K562 (cell line): ENCODE measurements at regions not wholly inside any gene's neighbourhood (a gene's known extent, or its start where the extent isn't known, plus 50 kb on each side); places are given as distances from the start of the nearest gene placed in this dataset.

Source experiments
- ATAC-seq: fragments of 200-7000 bp; cut with Tn5 transposase; 3 replicates; pipeline ENCODE4 v1.9.1; 2020; ENCODE audit warnings: moderate library complexity
- BruUV-seq: library from RNA; stranded (reverse); fragments of 400-500 nt; replicated peaks from 2 replicates; lab custom pipeline; 2021; lab: Mats Ljungman, UMichigan
- CTCF ChIA-PET: fragments of 300-600 bp; formaldehyde crosslinking; extraction: SDS; loops from one replicate; lab custom pipeline; 2021; ENCODE audit warnings: low intra/inter-chr PET ratio; lab: Yijun Ruan, JAX
- POLR2A ChIA-PET: fragments of 300-600, 350-650 bp; sonication (Branson Sonifier 250); formaldehyde crosslinking; extraction: SDS; loops from one replicate; lab custom pipeline; 2021; ENCODE audit warnings: antibody characterized with exemption, inconsistent platforms; lab: Yijun Ruan, JAX
- DNase-seq, 4 experiments: peaks; one replicate each; pipeline versions ENCODE4 v3.0.0 to v3.0.0-alpha.2; 2011 to 2018; ENCODE audit warnings: low spot score in 3 of 4, mixed read lengths in 3 of 4; ENCODE audit errors: extremely low read depth in 1 of 4
- FAIRE-seq: peaks from 2 replicates; lab custom pipeline; 2011; peaks lifted over from hg19 to GRCh38; lab: Jason Lieb, UNC
- H2AFZ ChIP-seq: 2 replicates; pipeline ENCODE4 v1.6.0; 2011; ENCODE audit warnings: low read depth, low read length, control low read depth, inconsistent platforms
- H3K27ac ChIP-seq: fragments of 200-600 bp; 3 replicates; pipeline ENCODE4 v1.8.0; 2011; ENCODE audit warnings: low read depth, mild to moderate bottlenecking, control low read depth, inconsistent platforms, low read length, moderate library complexity, mixed read lengths; ENCODE audit errors: extremely low read depth
- H3K27me3 ChIP-seq, 2 experiments: fragments of 300-600 bp in 1 of 2; 2 replicates in 1 of 2; 3 replicates in 1 of 2; pipeline versions ENCODE4 v1.6.0 to v1.8.0; 2011; ENCODE audit warnings: inconsistent platforms in 2 of 2, low read length in 2 of 2, mild to moderate bottlenecking in 1 of 2, mixed read lengths in 1 of 2, moderate library complexity in 1 of 2; ENCODE audit not compliant: control insufficient read depth in 2 of 2, insufficient read depth in 2 of 2
- H3K36me3 ChIP-seq: fragments of 300-600 bp; 3 replicates; pipeline ENCODE4 v1.8.0; 2011; ENCODE audit warnings: mild to moderate bottlenecking, low read length, inconsistent platforms; ENCODE audit not compliant: control insufficient read depth, insufficient read depth
- H3K4me1 ChIP-seq, 2 experiments: fragments of 200-600 bp in 1 of 2; replicated peaks in 1 of 2; 2 replicates in 1 of 2; 3 replicates in 1 of 2; pipeline versions ENCODE4 v1.5.1 to v1.8.0; 2011; ENCODE audit warnings: inconsistent platforms in 2 of 2, low read length in 2 of 2, mild to moderate bottlenecking in 1 of 2, mixed read lengths in 1 of 2, moderate library complexity in 1 of 2; ENCODE audit not compliant: control insufficient read depth in 2 of 2, insufficient read depth in 2 of 2
- H3K4me2 ChIP-seq: 2 replicates; pipeline ENCODE4 v1.6.1; 2011; ENCODE audit warnings: low read length, control low read depth, inconsistent platforms, mixed read lengths; ENCODE audit not compliant: insufficient read depth
- H3K4me3 ChIP-seq: fragments of 200-600 bp; sonication (generic), shearing (Covaris generic); 2 replicates; pipeline ENCODE4 v1.5.1; 2016; ENCODE audit warnings: control low read depth, inconsistent platforms
- H3K79me2 ChIP-seq: fragments of 200-600 bp; 3 replicates; pipeline ENCODE4 v1.8.0; 2011; ENCODE audit warnings: low read length, inconsistent platforms; ENCODE audit not compliant: control insufficient read depth, insufficient read depth
- H3K9ac ChIP-seq, 2 experiments: 2 replicates each; pipeline versions ENCODE4 v1.6.0 to v1.6.1; 2011; ENCODE audit warnings: low read depth in 2 of 2, low read length in 2 of 2, control low read depth in 1 of 2, inconsistent platforms in 1 of 2, mild to moderate bottlenecking in 1 of 2, mixed read lengths in 1 of 2; ENCODE audit not compliant: insufficient read depth in 1 of 2
- H3K9me1 ChIP-seq: one replicate; pipeline ENCODE4 v1.6.0; 2011; ENCODE audit warnings: inconsistent platforms, mild to moderate bottlenecking, low read length, moderate library complexity; ENCODE audit not compliant: control insufficient read depth, insufficient read depth
- H3K9me3 ChIP-seq: replicated peaks from 2 replicates; pipeline ENCODE4 v1.5.1; 2011; ENCODE audit warnings: low read depth, low read length, inconsistent platforms; ENCODE audit not compliant: control insufficient read depth, insufficient read depth
- H4K20me1 ChIP-seq: replicated peaks from 2 replicates; pipeline ENCODE4 v1.6.1; 2011; ENCODE audit warnings: low read length, inconsistent platforms, mixed read lengths; ENCODE audit not compliant: control insufficient read depth, insufficient read depth
- ARID2 ChIP-seq: fragments of 450-650 bp; IDR thresholded peaks from 2 replicates; pipeline ENCODE4 v1.6.1; 2017; ENCODE audit warnings: antibody characterized with exemption, mild to moderate bottlenecking
- CEBPB ChIP-seq: fragments of 450-650 bp; IDR thresholded peaks from 2 replicates; pipeline ENCODE4 v1.6.1; 2016; ENCODE audit warnings: missing genetic modification characterization, missing compliant biosample characterization
- ELF1 ChIP-seq: fragments of 200-800 bp; sonication (Bioruptor generic); IDR thresholded peaks from 2 replicates; pipeline ENCODE4 v1.6.1; 2016; ENCODE audit warnings: missing genetic modification characterization, missing compliant biosample characterization
- HDAC3 ChIP-seq: fragments of 450-650 bp; IDR thresholded peaks from 2 replicates; pipeline ENCODE4 v1.6.1; 2018; ENCODE audit warnings: borderline replicate concordance, mild to moderate bottlenecking, moderate library complexity; ENCODE audit not compliant: partially characterized antibody
- JUND ChIP-seq, 2 experiments: IDR thresholded peaks; 2 replicates in 1 of 2; 3 replicates in 1 of 2; pipeline ENCODE4 v1.6.1; 2011; ENCODE audit warnings: borderline replicate concordance in 2 of 2, low read depth in 2 of 2, low read length in 2 of 2, improper control_type of control experiment in 1 of 2, missing biosample characterization in 1 of 2, missing genetic modification characterization in 1 of 2, missing genetic modification reagents in 1 of 2
- PML ChIP-seq: IDR thresholded peaks from 2 replicates; pipeline ENCODE4 v1.6.1; 2012; ENCODE audit warnings: low read length, inconsistent platforms
- POU5F1 ChIP-seq: fragments of 150-350 bp; IDR thresholded peaks from 2 replicates; pipeline ENCODE4 v1.6.1; 2014; ENCODE audit warnings: borderline replicate concordance, low read length, low read depth, mild to moderate bottlenecking; ENCODE audit not compliant: partially characterized antibody
- PPARD ChIP-seq: fragments of 250-450 bp; sonication (Bioruptor Pico); IDR thresholded peaks from 2 replicates; pipeline ENCODE4 v1.8.0; 2022; ENCODE audit warnings: inconsistent platforms, mild to moderate bottlenecking, moderate library complexity
- SIRT6 ChIP-seq: IDR thresholded peaks from one replicate; pipeline ENCODE4 v1.6.1; 2012; ENCODE audit warnings: low read depth, mild to moderate bottlenecking, control low read depth, inconsistent platforms, low read length, moderate library complexity
- SMAD2 ChIP-seq: fragments of 150-350 bp; IDR thresholded peaks from 2 replicates; pipeline ENCODE4 v1.6.1; 2014; ENCODE audit warnings: low read depth, mild to moderate bottlenecking, low read length
- U2AF1 ChIP-seq: fragments of 200-400 bp; formaldehyde crosslinking; optimal IDR thresholded peaks from 2 replicates; pipeline ENCODE3; 2017; ENCODE audit warnings: mild to moderate bottlenecking, low read depth, low read length, moderate library complexity
- UBTF ChIP-seq, 2 experiments: IDR thresholded peaks; 2 replicates each; pipeline ENCODE4 v1.6.1; 2012; ENCODE audit warnings: improper control_type of control experiment in 2 of 2, low read depth in 2 of 2, low read length in 2 of 2, borderline replicate concordance in 1 of 2
- ZBTB8A ChIP-seq: fragments of 450-650 bp; IDR thresholded peaks from 2 replicates; pipeline ENCODE4 v1.6.1; 2018; ENCODE audit warnings: mild to moderate bottlenecking, moderate library complexity; ENCODE audit not compliant: partially characterized antibody
- ZNF23 ChIP-seq: fragments of 250-450 bp; sonication (Bioruptor Pico); IDR thresholded peaks from 2 replicates; pipeline ENCODE4 v1.4.0; 2020; ENCODE audit warnings: mild to moderate bottlenecking
- WGBS: fragments of 100-300 bp; shearing (Covaris generic); methylation state at CpG from one replicate; pipeline ENCODE4 v1.1.6; 2016; ENCODE audit warnings: low coverage, mixed read lengths; ENCODE audit not compliant: insufficient coverage; ENCODE audit errors: missing lambda C conversion rate; 5-methylcytosine and 5-hydroxymethylcytosine counted together
- in situ Hi-C: fragments of 300-500 bp; cut with MboI; formaldehyde crosslinking; loops from 4 replicates; pipeline ENCODE4 v1.15.0; 2018; ENCODE audit warnings: inconsistent platforms, mixed read lengths
- intact Hi-C: fragments of 100-400 bp; cut with micrococcal nuclease; formaldehyde crosslinking; loops from 2 replicates; pipeline ENCODE4 v1.14.2; 2022
- TF ChIP-seq, protein P1 (sequence below): fragments of 450-650 bp; IDR thresholded peaks from one replicate; pipeline ENCODE4 v1.6.1; 2018; ENCODE audit warnings: mild to moderate bottlenecking, moderate library complexity; ENCODE audit not compliant: partially characterized antibody
- TF ChIP-seq, protein P2 (sequence below): sonication (generic); formaldehyde crosslinking; IDR thresholded peaks from 2 replicates; pipeline ENCODE4 v1.5.0; 2020; ENCODE audit warnings: missing genetic modification reagents
- TF ChIP-seq, protein P3 (sequence below): fragments of 450-650 bp; IDR thresholded peaks from 2 replicates; pipeline ENCODE4 v1.6.1; 2016

DNA sequence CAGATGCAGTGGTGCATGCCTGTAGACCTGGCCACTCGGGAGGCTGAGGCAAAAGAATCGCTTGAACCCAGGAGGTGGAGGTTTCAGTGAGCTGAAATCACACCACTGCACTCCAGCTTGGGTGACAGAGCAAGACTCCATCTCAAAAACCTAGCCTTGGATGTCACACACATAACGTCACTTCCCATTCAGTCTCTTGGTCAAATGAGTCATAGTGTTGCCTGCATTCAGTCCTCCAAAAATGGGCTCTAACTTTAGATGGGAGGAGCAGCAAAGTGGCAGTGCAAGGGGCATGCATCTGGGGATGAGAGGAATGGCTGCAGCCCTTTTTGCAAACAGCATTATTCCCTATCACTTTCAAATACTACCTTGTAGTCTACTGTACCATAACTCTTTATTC is 62.9 kb upstream of the AGBL1 start (continued):
- TF ChIP-seq PPARD (CRISPR knock-in tag), result no peak
- no peak for TF ChIP-seq ZBTB8A

DNA sequence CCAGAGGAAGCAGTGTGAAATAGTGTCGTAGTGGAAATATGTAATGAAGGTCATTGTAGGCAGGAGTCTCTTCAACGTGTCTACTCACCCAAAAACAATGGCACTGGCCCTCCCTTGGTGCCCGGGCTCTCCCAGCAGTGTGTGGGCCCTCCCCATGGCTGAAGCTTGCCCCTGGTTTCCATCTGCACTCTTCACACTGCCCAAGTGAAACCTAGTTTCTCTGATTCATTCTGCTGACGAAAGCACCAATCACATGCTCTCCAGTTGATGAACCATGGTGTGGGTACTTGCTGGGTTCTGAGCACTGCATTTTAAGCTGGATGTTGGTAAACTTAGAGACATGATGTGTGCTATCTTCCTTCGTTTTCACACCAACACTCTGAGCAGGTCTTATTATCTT is 61.0 kb upstream of the AGBL1 start:
- CTCF ChIA-PET, result no interaction called here
- 0% methylated on average over 5 of the region's 5 CpGs for WGBS
- POLR2A ChIA-PET, result no interaction called here
- H3K9me1 ChIP-seq, result no peaks in the 10 kb centered on the region
- in situ Hi-C loops (no loop called here), intact Hi-C loops (no loop called here)
- FAIRE-seq (no peak), ATAC-seq (no peak), DNase-seq (no peak)
- H3K9ac ChIP-seq, result no peak overlapping the region
- H2AFZ ChIP-seq, result no peak overlapping the region
- BruUV-seq, result no TSS peak
- H3K4me2 ChIP-seq, result no peak overlapping the region
- H3K4me1 ChIP-seq, result no peaks in the 10 kb centered on the region
- H3K4me3 ChIP-seq, result no peak overlapping the region
- H3K9me3 ChIP-seq, result 0 out of 2 replicates have a peak, but pooled peaks cover 1% of the 10 kb centered on the region
- no peaks in the 10 kb centered on the region for H3K36me3 ChIP-seq
- H3K79me2 ChIP-seq, result no peaks in the 10 kb centered on the region
- H3K27ac ChIP-seq, result no peak overlapping the region
- H4K20me1 ChIP-seq, result no peaks in the 10 kb centered on the region
- no peaks in the 10 kb centered on the region for H3K27me3 ChIP-seq
- TF ChIP-seq HDAC3 (no peak), CEBPB (tag) (no peak), POU5F1 (no peak), PML (no peak), SIRT6 (no peak), ARID2 (no peak), UBTF (IDR thresholded peaks at IDR 0.05; ENCODE audit: borderline replicate concordance in 1 of 2, low read depth in 2 of 2, low read length in 2 of 2) (no peak), U2AF1 (no peak), JUND (IDR thresholded peaks at IDR 0.05; ENCODE audit: borderline replicate concordance, low read depth, low read length) (no peak), JUND (tag; IDR thresholded peaks at IDR 0.05; ENCODE audit: borderline replicate concordance, low read depth, low read length) (no peak), ZNF23 (CRISPR knock-in tag) (no peak), ELF1 (tag) (no peak), SMAD2 (no peak)
- TF ChIP-seq, protein P1, sequence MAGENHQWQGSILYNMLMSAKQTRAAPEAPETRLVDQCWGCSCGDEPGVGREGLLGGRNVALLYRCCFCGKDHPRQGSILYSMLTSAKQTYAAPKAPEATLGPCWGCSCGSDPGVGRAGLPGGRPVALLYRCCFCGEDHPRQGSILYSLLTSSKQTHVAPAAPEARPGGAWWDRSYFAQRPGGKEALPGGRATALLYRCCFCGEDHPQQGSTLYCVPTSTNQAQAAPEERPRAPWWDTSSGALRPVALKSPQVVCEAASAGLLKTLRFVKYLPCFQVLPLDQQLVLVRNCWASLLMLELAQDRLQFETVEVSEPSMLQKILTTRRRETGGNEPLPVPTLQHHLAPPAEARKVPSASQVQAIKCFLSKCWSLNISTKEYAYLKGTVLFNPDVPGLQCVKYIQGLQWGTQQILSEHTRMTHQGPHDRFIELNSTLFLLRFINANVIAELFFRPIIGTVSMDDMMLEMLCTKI, result no peak
- TF ChIP-seq, protein P2, sequence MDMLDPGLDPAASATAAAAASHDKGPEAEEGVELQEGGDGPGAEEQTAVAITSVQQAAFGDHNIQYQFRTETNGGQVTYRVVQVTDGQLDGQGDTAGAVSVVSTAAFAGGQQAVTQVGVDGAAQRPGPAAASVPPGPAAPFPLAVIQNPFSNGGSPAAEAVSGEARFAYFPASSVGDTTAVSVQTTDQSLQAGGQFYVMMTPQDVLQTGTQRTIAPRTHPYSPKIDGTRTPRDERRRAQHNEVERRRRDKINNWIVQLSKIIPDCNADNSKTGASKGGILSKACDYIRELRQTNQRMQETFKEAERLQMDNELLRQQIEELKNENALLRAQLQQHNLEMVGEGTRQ, result no peak
- TF ChIP-seq, protein P3, sequence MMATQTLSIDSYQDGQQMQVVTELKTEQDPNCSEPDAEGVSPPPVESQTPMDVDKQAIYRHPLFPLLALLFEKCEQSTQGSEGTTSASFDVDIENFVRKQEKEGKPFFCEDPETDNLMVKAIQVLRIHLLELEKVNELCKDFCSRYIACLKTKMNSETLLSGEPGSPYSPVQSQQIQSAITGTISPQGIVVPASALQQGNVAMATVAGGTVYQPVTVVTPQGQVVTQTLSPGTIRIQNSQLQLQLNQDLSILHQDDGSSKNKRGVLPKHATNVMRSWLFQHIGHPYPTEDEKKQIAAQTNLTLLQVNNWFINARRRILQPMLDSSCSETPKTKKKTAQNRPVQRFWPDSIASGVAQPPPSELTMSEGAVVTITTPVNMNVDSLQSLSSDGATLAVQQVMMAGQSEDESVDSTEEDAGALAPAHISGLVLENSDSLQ, result no peak
